Thyroid gland (tissue), 4 donors: ENCODE measurements at regions not wholly inside any gene's neighbourhood (a gene's known extent, or its start where the extent isn't known, plus 50 kb on each side); places are given as distances from the start of the nearest gene placed in this dataset.
"Not testable (repeated sequence)": the region's sequence is repeated elsewhere in the genome, so short reads cannot be mapped to it uniquely, and the experiment has no call there.

Experiments used
- POLR2A ChIP-seq, 2 donors: fragments of 450-650 bp; IDR thresholded peaks; one replicate each; pipeline ENCODE4 v1.6.1; 2017; ENCODE audit warnings: antibody characterized with exemption in 2 of 2, mild to moderate bottlenecking in 2 of 2, moderate library complexity in 1 of 2
- TF ChIP-seq, protein P1 (sequence below), 6 experiments: fragments of 200-600 bp in 3 of 6; fragments of 450-650 bp in 3 of 6; sonication (generic) in 3 of 6; IDR thresholded peaks; one replicate each; pipeline ENCODE4 v1.5.1; 2016 to 2019; ENCODE audit warnings: antibody characterized with exemption in 6 of 6, mild to moderate bottlenecking in 2 of 6, inconsistent platforms in 1 of 6, moderate library complexity in 1 of 6

DNA sequence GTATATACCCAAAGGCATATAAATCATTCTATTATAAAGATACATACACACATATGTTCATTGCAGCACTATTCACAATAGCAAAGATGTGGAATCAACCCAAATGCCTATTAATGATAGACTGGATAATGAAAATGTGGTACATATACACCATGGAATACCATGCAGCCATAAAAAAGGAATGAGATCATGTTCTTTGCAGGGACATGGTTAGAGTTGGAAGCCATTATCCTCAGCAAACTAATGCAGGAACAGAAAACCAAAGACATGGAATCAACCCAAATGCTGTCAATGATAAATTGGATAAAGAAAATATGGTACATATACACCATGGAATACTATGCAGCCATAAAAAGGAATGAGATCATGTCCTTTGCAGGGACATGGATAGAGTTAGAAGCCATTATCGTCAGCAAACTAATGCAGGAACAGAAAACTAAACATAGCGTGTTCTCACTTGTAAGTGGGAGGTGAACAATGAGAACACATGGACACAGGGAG is 166.4 kb downstream of the TPBG start:
- TF ChIP-seq, protein P1, sequence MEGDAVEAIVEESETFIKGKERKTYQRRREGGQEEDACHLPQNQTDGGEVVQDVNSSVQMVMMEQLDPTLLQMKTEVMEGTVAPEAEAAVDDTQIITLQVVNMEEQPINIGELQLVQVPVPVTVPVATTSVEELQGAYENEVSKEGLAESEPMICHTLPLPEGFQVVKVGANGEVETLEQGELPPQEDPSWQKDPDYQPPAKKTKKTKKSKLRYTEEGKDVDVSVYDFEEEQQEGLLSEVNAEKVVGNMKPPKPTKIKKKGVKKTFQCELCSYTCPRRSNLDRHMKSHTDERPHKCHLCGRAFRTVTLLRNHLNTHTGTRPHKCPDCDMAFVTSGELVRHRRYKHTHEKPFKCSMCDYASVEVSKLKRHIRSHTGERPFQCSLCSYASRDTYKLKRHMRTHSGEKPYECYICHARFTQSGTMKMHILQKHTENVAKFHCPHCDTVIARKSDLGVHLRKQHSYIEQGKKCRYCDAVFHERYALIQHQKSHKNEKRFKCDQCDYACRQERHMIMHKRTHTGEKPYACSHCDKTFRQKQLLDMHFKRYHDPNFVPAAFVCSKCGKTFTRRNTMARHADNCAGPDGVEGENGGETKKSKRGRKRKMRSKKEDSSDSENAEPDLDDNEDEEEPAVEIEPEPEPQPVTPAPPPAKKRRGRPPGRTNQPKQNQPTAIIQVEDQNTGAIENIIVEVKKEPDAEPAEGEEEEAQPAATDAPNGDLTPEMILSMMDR (IDR thresholded peaks at IDR 0.05): not testable (repeated sequence)
- TF ChIP-seq POLR2A (IDR thresholded peaks at IDR 0.05): not testable (repeated sequence)
